ENCODE measurements at regions not wholly inside any gene's neighbourhood (a gene's known extent, or its start where the extent isn't known, plus 50 kb on each side); places are given as distances from the start of the nearest gene placed in this dataset.
"Not testable (repeated sequence)": the region's sequence is repeated elsewhere in the genome, so short reads cannot be mapped to it uniquely, and the experiment has no call there.

- Mint-ChIP-seq H3K4me1 (no peaks in the 10 kb centered on the region), H3K36me3 (no peaks in the 10 kb centered on the region), H3K4me3 (no peak overlapping the region), H3K9me3 (peaks cover 4% of the 10 kb centered on the region), H3K27ac (no peak overlapping the region)
- no peak for DNase-seq (ENCODE audit: low spot score in 2 of 2)
- no peak for ATAC-seq
These were observed 112.8 kb upstream of the KCND2 start for GRCh38 chr7:120160166-120160565.

- H3K4me3 Mint-ChIP-seq = no peak overlapping the region
- H3K27ac Mint-ChIP-seq = no peak overlapping the region
- DNase-seq (ENCODE audit: low spot score in 2 of 2) (no peak), ATAC-seq (no peak)
- peaks cover 12% of the 10 kb centered on the region for H3K9me3 Mint-ChIP-seq
- H3K36me3 Mint-ChIP-seq = no peaks in the 10 kb centered on the region
- H3K4me1 Mint-ChIP-seq = no peaks in the 10 kb centered on the region
These were observed 109.5 kb upstream of the KCND2 start for GRCh38 chr7:120163449-120163848.

GRCh38 chr7:120165227-120165626, 107.7 kb upstream of the KCND2 start:
- no peaks in the 10 kb centered on the region for H3K36me3 Mint-ChIP-seq
- no peak overlapping the region for H3K4me3 Mint-ChIP-seq
- DNase-seq (ENCODE audit: low spot score in 2 of 2) (no peak), ATAC-seq (no peak)
- no peak overlapping the region for H3K27ac Mint-ChIP-seq
- H3K9me3 Mint-ChIP-seq = peaks cover 12% of the 10 kb centered on the region
- no peaks in the 10 kb centered on the region for H3K4me1 Mint-ChIP-seq

DNA sequence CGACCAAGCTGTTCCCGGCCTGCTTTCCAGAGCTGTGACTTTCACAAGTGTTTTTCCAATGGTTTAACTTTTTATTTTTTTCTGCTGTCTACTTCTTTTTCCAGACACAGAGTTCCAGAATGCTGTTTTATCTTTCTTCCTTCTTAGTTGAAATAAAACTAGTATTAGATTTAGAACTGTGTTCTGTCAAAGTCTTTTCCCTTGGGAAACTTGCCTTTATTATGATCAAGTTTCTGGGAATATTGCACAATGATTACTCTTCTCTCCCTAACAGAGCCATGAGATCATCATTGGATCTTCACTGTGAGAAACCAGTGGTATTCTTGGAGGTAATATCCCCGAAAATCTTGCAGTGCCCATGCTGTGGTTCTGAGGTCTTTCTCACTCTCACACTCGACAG, 104.9 kb upstream of the KCND2 start:
- ATAC-seq = no peak
- DNase-seq (ENCODE audit: low spot score in 2 of 2) = no peak
- Mint-ChIP-seq H3K9me3 (peaks cover 9% of the 10 kb centered on the region), H3K36me3 (no peaks in the 10 kb centered on the region), H3K4me3 (no peak overlapping the region), H3K27ac (no peak overlapping the region), H3K4me1 (no peaks in the 10 kb centered on the region)

DNA sequence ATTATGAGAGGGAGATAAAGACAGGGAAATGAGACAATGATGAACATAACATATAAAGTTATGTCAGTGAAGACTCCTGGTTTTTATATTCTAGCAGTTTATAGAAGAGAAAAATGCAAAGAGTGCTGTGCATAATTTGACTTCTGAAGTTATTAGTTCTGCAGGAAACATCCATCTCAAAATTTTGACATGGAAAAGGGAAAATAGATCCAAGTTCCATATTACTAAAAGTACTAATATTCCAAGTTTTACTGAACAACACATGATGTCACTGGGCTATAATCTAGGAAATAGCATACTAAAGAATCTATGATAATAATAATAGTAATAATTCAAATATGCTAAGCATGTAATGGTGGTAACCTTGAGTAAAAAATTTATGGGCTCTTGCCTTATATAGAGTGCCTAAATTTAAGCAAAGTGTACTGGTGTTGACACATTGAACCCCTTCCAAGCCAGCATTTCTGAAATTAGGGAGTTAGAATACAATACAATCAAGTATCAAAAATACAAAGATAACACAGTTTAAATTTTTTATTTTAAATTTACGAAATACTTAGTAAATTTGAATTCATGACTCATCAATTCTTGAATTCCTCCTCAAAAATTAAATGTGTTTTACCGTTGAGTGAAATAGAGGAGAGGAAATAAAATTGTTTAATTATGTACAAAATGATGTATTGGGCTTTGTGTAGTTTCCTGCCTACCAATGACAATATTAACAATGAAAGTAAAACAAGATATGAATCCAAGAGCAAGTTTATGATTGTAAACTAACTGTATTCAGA, 102.8 kb upstream of the KCND2 start:
- ATAC-seq = no peak
- Mint-ChIP-seq H3K36me3 (no peaks in the 10 kb centered on the region), H3K27ac (no peak overlapping the region), H3K4me3 (no peak overlapping the region), H3K4me1 (no peaks in the 10 kb centered on the region), H3K9me3 (peaks cover 9% of the 10 kb centered on the region)
- no peak for DNase-seq (ENCODE audit: low spot score in 2 of 2)

- Mint-ChIP-seq H3K4me3 (no peak overlapping the region), H3K27ac (no peak overlapping the region), H3K4me1 (no peaks in the 10 kb centered on the region), H3K36me3 (no peaks in the 10 kb centered on the region), H3K9me3 (peaks cover 9% of the 10 kb centered on the region)
- DNase-seq (ENCODE audit: low spot score in 2 of 2) (no peak), ATAC-seq (no peak)
These were observed 102.1 kb upstream of the KCND2 start for GRCh38 chr7:120170834-120171233.

DNA sequence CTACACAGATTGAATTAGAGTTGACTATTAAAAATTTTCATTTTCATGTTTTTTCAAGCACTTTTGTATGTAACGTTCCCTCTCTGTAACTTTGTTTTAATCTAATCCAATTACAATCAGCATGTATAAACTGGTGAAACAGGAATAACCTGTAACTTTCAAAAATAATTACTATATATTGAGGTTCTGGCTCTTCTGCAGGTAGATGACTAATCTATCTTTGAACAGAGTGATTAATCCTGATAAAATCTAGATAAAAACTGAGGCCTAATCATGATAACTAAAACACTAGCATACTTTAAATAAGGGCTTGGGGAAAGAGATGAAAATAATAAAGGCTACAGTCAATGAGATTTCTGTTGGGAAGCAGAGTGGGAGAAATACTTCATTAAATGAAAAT, 101.6 kb upstream of the KCND2 start:
- DNase-seq (ENCODE audit: low spot score in 2 of 2) (no peak), ATAC-seq (no peak)
- H3K4me3 Mint-ChIP-seq = no peak overlapping the region
- H3K27ac Mint-ChIP-seq = no peak overlapping the region
- H3K4me1 Mint-ChIP-seq = no peaks in the 10 kb centered on the region
- H3K36me3 Mint-ChIP-seq = no peaks in the 10 kb centered on the region
- peaks cover 6% of the 10 kb centered on the region for H3K9me3 Mint-ChIP-seq

DNA sequence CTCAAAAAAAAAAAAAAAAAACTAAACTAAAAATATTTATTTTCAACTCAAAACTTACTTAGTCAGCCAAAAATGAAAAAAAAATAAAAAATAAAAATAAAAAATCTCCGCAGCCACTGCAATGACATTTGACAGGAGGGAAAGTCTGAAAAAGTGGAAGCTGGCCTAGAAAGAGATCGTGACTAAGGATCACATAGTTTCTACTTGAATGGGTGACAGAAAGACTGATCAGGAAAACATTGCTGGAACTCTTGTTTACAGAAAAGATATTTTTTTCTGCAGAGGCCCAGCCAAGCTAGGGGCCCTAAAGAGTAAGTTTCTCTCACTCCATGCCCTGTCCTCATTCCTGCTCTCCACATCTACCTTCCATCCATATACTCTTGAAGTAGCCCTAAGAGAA, 92.8 kb upstream of the KCND2 start:
- no peak overlapping the region for H3K27ac Mint-ChIP-seq
- H3K36me3 Mint-ChIP-seq = no peaks in the 10 kb centered on the region
- no peaks in the 10 kb centered on the region for H3K4me1 Mint-ChIP-seq
- ATAC-seq = no peak
- peaks cover 16% of the 10 kb centered on the region for H3K9me3 Mint-ChIP-seq
- no peak overlapping the region for H3K4me3 Mint-ChIP-seq
- no peak for DNase-seq (ENCODE audit: low spot score in 2 of 2)

GRCh38 chr7:120181499-120181898, 91.5 kb upstream of the KCND2 start:
- H3K4me3 Mint-ChIP-seq = no peak overlapping the region
- no peak overlapping the region for H3K27ac Mint-ChIP-seq
- no peaks in the 10 kb centered on the region for H3K4me1 Mint-ChIP-seq
- H3K9me3 Mint-ChIP-seq = peaks cover 13% of the 10 kb centered on the region
- ATAC-seq = no peak
- DNase-seq (ENCODE audit: low spot score in 2 of 2) = no peak
- no peaks in the 10 kb centered on the region for H3K36me3 Mint-ChIP-seq

DNA sequence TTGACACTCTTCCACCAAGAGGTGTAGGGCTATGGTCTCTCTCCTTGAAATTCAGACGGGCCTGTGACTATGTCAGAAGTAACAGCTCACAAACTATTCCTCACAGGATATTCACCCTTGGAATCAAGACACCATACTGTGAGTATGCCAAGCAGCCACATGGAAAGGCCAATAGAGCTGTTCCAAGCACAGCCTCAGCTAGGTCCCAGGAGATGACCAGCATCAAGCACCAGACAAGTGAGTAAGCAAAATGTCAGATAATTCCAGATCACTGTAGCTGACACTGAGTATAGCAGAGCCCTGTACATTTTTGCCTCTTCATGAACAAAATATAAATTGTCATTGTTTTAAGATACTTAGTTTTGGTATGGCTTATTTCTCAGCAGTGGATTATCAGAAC, 88.1 kb upstream of the KCND2 start:
- peaks cover 10% of the 10 kb centered on the region for H3K9me3 Mint-ChIP-seq
- H3K4me3 Mint-ChIP-seq = no peak overlapping the region
- no peaks in the 10 kb centered on the region for H3K36me3 Mint-ChIP-seq
- no peak for ATAC-seq
- H3K4me1 Mint-ChIP-seq = no peaks in the 10 kb centered on the region
- no peak for DNase-seq (ENCODE audit: low spot score in 2 of 2)
- no peak overlapping the region for H3K27ac Mint-ChIP-seq

GRCh38 chr7:120185940-120186682, 86.9 kb upstream of the KCND2 start:
- H3K9me3 Mint-ChIP-seq = peaks cover 12% of the 10 kb centered on the region
- no peaks in the 10 kb centered on the region for H3K4me1 Mint-ChIP-seq
- H3K4me3 Mint-ChIP-seq = no peak overlapping the region
- ATAC-seq = no peak
- H3K36me3 Mint-ChIP-seq = no peaks in the 10 kb centered on the region
- no peak overlapping the region for H3K27ac Mint-ChIP-seq
- DNase-seq (ENCODE audit: low spot score in 2 of 2) = no peak

- Mint-ChIP-seq H3K4me3 (no peak overlapping the region), H3K27ac (no peak overlapping the region), H3K4me1 (no peaks in the 10 kb centered on the region), H3K36me3 (no peaks in the 10 kb centered on the region), H3K9me3 (peaks cover 12% of the 10 kb centered on the region)
- DNase-seq (ENCODE audit: low spot score in 2 of 2) (no peak), ATAC-seq (no peak)
These were observed 86.3 kb upstream of the KCND2 start for GRCh38 chr7:120186688-120187087.

- Mint-ChIP-seq H3K36me3 (no peaks in the 10 kb centered on the region), H3K27ac (no peak overlapping the region), H3K4me3 (no peak overlapping the region), H3K4me1 (no peaks in the 10 kb centered on the region), H3K9me3 (peaks cover 10% of the 10 kb centered on the region)
- DNase-seq (ENCODE audit: low spot score in 2 of 2) = no peak
- no peak for ATAC-seq
These were observed 83.4 kb upstream of the KCND2 start for GRCh38 chr7:120189623-120190022.

DNA sequence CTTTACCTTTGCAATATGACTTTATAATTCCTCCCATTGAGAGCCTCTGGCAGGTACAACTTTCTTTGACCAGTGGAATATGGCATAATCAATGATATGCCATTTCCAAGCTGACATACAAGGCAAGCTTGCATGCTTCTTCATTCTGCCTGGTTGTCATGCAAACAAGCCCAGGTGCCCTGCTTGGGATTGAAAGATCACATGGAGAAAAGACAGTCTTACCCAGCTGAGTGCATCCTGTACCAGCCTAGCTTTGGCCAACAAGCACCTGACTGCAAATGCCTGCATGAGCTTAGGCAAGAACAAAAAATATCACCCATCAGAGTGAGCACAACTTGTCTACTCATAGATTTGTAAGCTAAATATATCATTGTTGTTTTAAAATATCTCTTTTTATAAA, 82.9 kb upstream of the KCND2 start:
- peaks cover 11% of the 10 kb centered on the region for H3K9me3 Mint-ChIP-seq
- no peaks in the 10 kb centered on the region for H3K4me1 Mint-ChIP-seq
- no peak overlapping the region for H3K27ac Mint-ChIP-seq
- H3K36me3 Mint-ChIP-seq = no peaks in the 10 kb centered on the region
- DNase-seq (ENCODE audit: low spot score in 2 of 2) = no peak
- no peak for ATAC-seq
- H3K4me3 Mint-ChIP-seq = no peak overlapping the region

DNA sequence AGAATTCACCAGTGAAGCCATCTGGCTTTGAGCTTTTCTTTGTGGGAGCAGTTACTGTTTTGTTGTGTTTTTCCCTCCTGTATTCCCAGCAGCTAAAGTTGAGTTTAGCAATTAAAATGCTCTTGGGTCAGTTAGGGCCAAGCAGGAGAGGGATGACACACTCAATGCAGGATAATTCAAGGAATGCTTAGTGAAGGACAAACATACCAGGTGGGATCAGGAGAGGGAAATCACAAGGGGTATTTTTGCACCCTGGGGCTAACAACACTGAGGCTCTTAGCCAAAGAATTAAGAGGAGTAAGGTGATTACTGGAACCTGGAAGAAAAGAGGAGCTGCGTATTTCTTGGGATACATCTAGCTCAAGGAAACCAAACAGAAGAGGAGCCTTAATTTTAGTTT, 82.4 kb upstream of the KCND2 start:
- H3K27ac Mint-ChIP-seq = no peak overlapping the region
- no peak for DNase-seq (ENCODE audit: low spot score in 2 of 2)
- no peak for ATAC-seq
- no peaks in the 10 kb centered on the region for H3K4me1 Mint-ChIP-seq
- no peak overlapping the region for H3K4me3 Mint-ChIP-seq
- H3K36me3 Mint-ChIP-seq = no peaks in the 10 kb centered on the region
- H3K9me3 Mint-ChIP-seq = peaks cover 11% of the 10 kb centered on the region

GRCh38 chr7:120191423-120191822, 81.6 kb upstream of the KCND2 start:
- not testable (repeated sequence) for ATAC-seq; DNase-seq (ENCODE audit: low spot score in 2 of 2); H3K36me3 Mint-ChIP-seq; H3K4me3 Mint-ChIP-seq; H3K27ac Mint-ChIP-seq; H3K4me1 Mint-ChIP-seq
- H3K9me3 Mint-ChIP-seq = peaks cover 11% of the 10 kb centered on the region
